ENCODE measurements at regions not wholly inside any gene's neighbourhood (a gene's known extent, or its start where the extent isn't known, plus 50 kb on each side); places are given as distances from the start of the nearest gene placed in this dataset.
"Not testable (repeated sequence)": the region's sequence is repeated elsewhere in the genome, so short reads cannot be mapped to it uniquely, and the experiment has no call there.

DNA sequence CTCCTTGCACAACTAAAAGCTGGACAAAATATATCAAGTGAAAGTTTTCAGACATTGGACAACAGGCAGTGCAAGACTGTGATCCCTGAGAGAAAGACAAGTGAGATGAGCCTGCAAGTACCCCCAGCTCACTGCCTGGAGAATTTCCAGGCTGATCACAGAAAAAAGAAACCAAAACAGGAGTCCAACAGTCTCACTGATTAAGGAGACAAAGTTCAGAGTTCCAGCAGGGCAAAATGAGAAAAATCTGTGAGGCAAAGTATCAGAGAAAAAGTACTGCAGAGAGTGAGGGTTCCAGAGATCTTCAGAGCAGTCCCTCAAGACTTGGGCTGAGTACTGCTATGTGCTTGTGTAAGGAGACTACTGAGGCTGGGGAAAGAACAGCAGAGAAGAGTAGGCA is 56.0 kb upstream of the PRSS3 start:
- no peak for DNase-seq (ENCODE audit: low read depth)

DNA sequence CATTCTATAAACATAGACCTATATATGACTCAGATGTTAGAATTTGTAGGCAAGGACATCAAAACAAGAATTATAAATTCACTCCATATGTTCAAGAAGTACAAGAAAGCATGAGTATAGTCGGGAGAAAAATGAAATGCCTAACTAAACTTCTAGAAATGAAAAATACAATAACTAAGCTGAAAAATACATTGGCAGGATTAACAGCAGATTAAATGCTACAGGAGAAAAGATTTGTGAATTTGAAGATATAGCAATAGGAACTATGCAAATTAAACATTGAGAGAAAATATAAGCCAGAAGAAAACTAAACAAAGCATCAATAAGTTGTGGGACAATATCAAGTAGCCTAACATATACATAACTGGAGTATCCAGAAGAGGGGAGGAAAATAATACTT is 55.3 kb upstream of the PRSS3 start:
- DNase-seq (ENCODE audit: low read depth), result no peak

DNA sequence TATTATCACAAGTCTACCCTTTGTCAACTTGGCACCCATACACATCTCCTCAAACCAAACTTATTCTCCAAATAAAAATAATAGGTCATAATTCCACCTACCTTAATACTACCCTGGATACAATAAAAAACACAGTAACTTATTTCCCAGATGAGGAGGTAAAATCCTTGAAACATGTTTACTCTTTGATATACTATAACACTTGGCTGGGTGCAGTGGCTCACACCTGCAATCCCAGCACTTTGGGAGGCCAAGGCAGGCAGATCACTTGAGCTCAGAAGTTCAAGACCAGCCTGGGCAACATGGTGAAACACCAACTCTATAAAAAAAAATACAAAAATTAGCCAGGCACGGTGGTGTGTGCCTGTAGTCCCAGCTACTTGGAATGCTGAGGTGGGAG is 54.4 kb upstream of the PRSS3 start:
- not testable (repeated sequence) for DNase-seq (ENCODE audit: low read depth)

DNA sequence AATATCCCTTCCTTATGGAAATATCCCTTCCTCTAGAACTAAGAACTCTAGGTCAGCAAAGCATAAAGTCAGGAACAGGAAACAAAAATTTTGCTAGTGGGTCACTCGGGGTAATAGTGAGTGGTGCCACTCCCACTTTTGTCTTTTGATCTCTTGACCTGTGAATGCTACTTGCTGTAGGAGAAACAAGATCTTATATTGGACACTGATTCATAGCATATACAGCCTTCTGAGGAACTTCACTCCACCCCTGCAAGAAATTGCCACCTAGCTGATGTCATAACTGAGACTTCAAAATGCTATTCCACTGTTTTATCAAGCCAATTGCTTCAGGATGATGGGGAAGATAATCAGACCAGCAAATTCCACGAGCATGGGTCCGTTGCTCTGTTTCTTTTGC is 53.3 kb upstream of the PRSS3 start:
- DNase-seq (ENCODE audit: low read depth), result no peak

DNA sequence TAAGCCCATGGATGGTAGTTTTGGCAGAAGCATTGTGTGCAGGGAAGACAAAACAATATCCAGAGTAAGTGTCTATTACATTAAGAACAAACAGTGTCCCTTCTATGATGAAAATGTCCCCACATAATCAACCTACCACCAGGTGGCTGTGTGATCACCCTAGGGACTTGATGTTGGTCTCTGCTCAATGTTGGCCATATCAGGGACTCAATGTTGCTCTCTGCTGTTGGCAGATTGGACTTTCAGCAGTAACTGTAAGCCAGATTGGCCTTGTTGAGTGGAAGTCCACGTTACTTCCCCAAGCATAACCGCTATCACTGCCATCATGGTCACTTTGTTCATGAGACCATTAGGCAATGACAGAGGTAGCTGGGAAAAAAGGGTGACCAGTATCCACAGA is 52.8 kb upstream of the PRSS3 start:
- no peak for DNase-seq (ENCODE audit: low read depth)

All from non-pigmented ciliary epithelial cell (primary cell).